ENCODE measurements at regions not wholly inside any gene's neighbourhood (a gene's known extent, or its start where the extent isn't known, plus 50 kb on each side); places are given as distances from the start of the nearest gene placed in this dataset.

DNA sequence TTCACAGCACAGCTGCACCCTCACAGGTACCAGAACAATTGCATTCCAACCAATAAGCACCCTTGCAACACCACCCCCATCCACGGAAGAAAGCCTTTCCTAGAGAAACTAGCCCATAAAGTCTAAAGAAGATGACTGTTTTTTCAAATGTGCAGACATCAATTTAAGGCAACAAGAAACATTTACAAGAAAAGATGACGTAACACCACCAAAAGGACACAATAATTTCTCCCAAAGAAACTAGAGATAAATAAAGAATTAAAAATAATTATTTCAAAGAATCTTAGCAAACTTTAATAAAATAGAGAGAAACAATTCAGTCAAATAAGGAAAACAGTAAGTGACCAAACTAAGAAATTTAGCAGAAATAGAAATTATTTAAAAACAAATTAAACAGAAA lies 352.3 kb upstream of the ATXN7L3B start:
- H3K4me1 Mint-ChIP-seq (ENCODE audit: unreplicated experiment) = no peaks in the 10 kb centered on the region
- no peaks in the 10 kb centered on the region for H3K9me3 Mint-ChIP-seq
- no peak for DNase-seq (ENCODE audit: extremely low spot score, unreplicated experiment)
- TF ChIP-seq, protein P1, sequence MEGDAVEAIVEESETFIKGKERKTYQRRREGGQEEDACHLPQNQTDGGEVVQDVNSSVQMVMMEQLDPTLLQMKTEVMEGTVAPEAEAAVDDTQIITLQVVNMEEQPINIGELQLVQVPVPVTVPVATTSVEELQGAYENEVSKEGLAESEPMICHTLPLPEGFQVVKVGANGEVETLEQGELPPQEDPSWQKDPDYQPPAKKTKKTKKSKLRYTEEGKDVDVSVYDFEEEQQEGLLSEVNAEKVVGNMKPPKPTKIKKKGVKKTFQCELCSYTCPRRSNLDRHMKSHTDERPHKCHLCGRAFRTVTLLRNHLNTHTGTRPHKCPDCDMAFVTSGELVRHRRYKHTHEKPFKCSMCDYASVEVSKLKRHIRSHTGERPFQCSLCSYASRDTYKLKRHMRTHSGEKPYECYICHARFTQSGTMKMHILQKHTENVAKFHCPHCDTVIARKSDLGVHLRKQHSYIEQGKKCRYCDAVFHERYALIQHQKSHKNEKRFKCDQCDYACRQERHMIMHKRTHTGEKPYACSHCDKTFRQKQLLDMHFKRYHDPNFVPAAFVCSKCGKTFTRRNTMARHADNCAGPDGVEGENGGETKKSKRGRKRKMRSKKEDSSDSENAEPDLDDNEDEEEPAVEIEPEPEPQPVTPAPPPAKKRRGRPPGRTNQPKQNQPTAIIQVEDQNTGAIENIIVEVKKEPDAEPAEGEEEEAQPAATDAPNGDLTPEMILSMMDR (conservative IDR thresholded peaks at IDR 0.05) = no peak
- no peak overlapping the region for H3K27ac Mint-ChIP-seq
- H3K27me3 Mint-ChIP-seq = no peaks in the 10 kb centered on the region
- no peak overlapping the region for H3K4me3 Mint-ChIP-seq
- no peaks in the 10 kb centered on the region for H3K36me3 Mint-ChIP-seq

DNA sequence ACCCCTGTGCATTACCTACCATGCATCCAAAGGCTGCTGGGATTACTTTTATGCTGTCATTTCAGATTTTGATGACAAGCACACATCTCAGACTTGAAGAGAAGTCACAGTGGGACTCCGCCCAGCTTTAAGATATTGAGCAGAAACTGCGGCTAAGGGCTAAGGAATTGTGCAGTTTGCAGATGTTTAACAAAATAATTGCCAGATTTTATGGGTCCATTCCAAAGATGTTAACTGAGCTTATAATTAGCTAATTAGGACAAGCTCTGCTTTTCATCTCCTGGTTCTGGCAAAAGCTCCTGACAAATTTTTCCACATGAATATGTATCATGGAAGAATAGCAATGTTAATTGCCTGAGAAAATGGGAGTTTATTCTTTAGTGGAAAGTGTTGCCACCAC lies 344.4 kb upstream of the ATXN7L3B start:
- Mint-ChIP-seq H3K27me3 (no peaks in the 10 kb centered on the region), H3K4me1 (ENCODE audit: unreplicated experiment) (no peaks in the 10 kb centered on the region), H3K4me3 (no peak overlapping the region), H3K9me3 (no peaks in the 10 kb centered on the region), H3K36me3 (no peaks in the 10 kb centered on the region), H3K27ac (no peak overlapping the region)
- no peak for DNase-seq (ENCODE audit: extremely low spot score, unreplicated experiment)
- TF ChIP-seq, protein P1 (conservative IDR thresholded peaks at IDR 0.05) = no peak

DNA sequence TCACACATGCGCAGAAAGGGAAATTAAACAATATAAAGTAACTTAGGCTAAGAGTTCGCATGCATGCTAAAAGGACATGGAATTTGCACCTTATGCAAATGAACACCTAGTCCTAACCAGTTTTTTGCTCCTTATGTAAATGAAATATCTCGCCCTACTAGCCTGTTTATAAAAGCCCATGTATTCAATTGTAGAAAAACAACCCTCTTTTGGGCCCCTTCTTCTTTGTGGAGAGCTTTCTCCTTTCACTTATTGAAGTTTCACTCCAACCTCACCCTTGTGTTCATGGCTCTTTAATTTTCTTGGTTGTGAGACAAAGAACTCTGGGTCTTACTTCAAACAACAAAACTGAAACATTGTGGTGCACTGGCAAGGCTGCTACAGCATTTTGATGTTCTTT lies 333.4 kb upstream of the ATXN7L3B start:
- Mint-ChIP-seq H3K36me3 (no peaks in the 10 kb centered on the region), H3K27me3 (no peaks in the 10 kb centered on the region), H3K4me1 (ENCODE audit: unreplicated experiment) (no peaks in the 10 kb centered on the region), H3K4me3 (no peak overlapping the region), H3K9me3 (no peaks in the 10 kb centered on the region), H3K27ac (no peak overlapping the region)
- no peak for DNase-seq (ENCODE audit: extremely low spot score, unreplicated experiment)
- TF ChIP-seq, protein P1 (conservative IDR thresholded peaks at IDR 0.05) = no peak

DNA sequence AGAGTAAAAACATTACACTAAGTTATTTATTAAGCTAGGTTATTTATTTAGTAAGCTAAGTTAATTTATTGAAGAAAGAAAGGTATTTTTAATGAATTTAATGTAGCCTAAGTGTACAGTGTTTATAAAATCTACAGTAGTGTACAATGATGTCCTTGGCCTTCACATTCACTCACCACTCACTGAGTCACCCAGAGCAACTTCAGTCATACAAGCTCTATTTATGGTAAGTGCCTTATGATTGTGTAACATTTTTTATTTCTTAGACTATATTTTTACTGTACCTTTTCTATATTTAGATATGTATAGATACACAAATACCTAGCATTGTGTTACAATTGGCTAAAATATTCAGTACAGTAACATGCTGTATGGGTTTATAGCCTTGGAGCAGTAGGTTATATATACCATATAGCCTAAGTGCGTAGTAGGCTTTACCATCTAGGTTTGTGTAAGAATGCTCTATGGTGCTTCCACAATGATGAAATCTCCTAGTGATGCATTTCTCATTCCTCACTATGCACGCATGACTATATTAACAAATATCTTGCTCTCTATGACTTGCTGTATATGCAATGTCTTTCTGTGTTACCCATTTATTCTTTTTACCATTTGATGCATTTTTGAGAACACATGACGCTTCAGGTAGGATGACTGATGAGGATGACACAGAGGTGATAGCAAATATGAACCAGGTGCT lies 309.6 kb upstream of the ATXN7L3B start:
- Mint-ChIP-seq H3K27me3 (no peaks in the 10 kb centered on the region), H3K4me1 (ENCODE audit: unreplicated experiment) (no peaks in the 10 kb centered on the region), H3K4me3 (no peak overlapping the region), H3K27ac (no peak overlapping the region), H3K9me3 (no peaks in the 10 kb centered on the region), H3K36me3 (no peaks in the 10 kb centered on the region)
- DNase-seq (ENCODE audit: extremely low spot score, unreplicated experiment) = no peak
- TF ChIP-seq, protein P1 (conservative IDR thresholded peaks at IDR 0.05) = no peak

DNA sequence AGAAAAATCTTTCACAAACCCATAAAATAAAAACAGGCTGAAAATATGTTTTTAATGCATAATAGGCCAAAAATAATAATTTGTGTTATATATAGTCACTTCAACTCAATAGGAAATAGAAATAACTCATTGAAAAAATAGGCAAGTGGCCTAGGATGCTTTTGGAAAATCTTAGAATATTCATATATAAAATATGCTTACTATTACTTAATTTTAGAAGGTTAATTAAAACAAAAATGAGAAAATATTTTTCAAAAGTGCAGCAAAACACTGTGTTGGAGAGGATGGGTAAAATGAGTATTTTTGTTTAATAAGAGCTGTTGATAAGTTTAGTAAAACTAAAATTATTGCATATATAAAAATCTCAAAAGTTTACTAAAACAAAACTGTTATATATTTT lies 308.0 kb upstream of the ATXN7L3B start:
- no peaks in the 10 kb centered on the region for H3K27me3 Mint-ChIP-seq
- no peak overlapping the region for H3K27ac Mint-ChIP-seq
- no peak overlapping the region for H3K4me3 Mint-ChIP-seq
- H3K36me3 Mint-ChIP-seq = no peaks in the 10 kb centered on the region
- no peaks in the 10 kb centered on the region for H3K4me1 Mint-ChIP-seq (ENCODE audit: unreplicated experiment)
- no peaks in the 10 kb centered on the region for H3K9me3 Mint-ChIP-seq
- TF ChIP-seq, protein P1 (conservative IDR thresholded peaks at IDR 0.05) = no peak
- no peak for DNase-seq (ENCODE audit: extremely low spot score, unreplicated experiment)

DNA sequence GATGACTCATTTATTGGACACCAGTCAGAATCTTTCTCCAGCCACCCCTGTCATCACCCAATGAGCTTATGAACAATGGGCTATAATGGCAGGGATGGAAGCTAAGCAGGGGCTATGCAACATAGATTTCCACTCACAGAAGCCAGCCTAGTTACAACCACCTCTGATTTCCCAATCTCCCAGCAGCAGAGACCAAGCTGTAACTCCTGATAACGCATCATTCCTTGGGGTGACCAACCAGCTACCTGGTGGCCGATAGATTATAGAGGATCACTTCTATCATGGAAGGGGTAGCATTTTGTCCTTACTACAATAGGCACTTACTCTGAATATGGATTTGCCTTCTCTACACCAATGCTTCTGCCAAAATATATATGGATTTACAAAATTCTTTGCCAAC lies 302.3 kb upstream of the ATXN7L3B start:
- Mint-ChIP-seq H3K4me1 (ENCODE audit: unreplicated experiment) (no peaks in the 10 kb centered on the region), H3K27ac (no peak overlapping the region), H3K9me3 (peaks cover 4% of the 10 kb centered on the region), H3K27me3 (no peaks in the 10 kb centered on the region), H3K4me3 (no peak overlapping the region), H3K36me3 (no peaks in the 10 kb centered on the region)
- TF ChIP-seq, protein P1 (conservative IDR thresholded peaks at IDR 0.05) = no peak
- no peak for DNase-seq (ENCODE audit: extremely low spot score, unreplicated experiment)

Measured in type B pancreatic cell (in vitro differentiated cells).